ENCODE measurements at regions not wholly inside any gene's neighbourhood (a gene's known extent, or its start where the extent isn't known, plus 50 kb on each side); places are given as distances from the start of the nearest gene placed in this dataset.

- no peak for ATAC-seq
- no peak overlapping the region for H2AFZ ChIP-seq (ENCODE audit: control insufficient read depth, low read depth, low read length)
- WGBS (ENCODE audit: insufficient coverage, insufficient replicate concordance, low lambda C conversion rate, missing lambda C conversion rate), result 19% methylated on average over 4 of the region's 4 CpGs
- H3K9me3 ChIP-seq (replicated peaks; ENCODE audit: control insufficient read depth, insufficient read depth, low read length), result no peaks in the 10 kb centered on the region
- BruUV-seq (replicated peaks), result no TSS peak
- no peaks in the 10 kb centered on the region for H3K36me3 ChIP-seq (ENCODE audit: control insufficient read depth in 2 of 2, insufficient read depth in 2 of 2, low read length in 1 of 2)
- SMC1A ChIA-PET (ENCODE audit: uncharacterized antibody, unreplicated experiment), result no interaction called here
- H3K4me1 ChIP-seq (ENCODE audit: control insufficient read depth, insufficient read depth, low read length), result no peaks in the 10 kb centered on the region
- in situ Hi-C loops (cut with MboI), result no loop called here
- no peak overlapping the region for H3K4me2 ChIP-seq (ENCODE audit: control insufficient read depth, insufficient read depth)
- no peaks in the 10 kb centered on the region; a peak in 1 of 4 replicates for H3K27me3 ChIP-seq (replicated peaks in 1 of 2; ENCODE audit: control insufficient read depth in 2 of 2, insufficient read depth in 2 of 2, low read length in 1 of 2)
- CTCF ChIA-PET, result interaction anchor here (0.5 kb wide), 1 partner anchor 921 kb away, joined by 3 read pairs; no protein-coding TSS in a partner anchor
- POLR2A ChIA-PET, result no interaction called here
- DNase-seq (ENCODE audit: low read depth, low spot score), result no peak
- H4K20me1 ChIP-seq (ENCODE audit: control insufficient read depth, insufficient read depth), result no peaks in the 10 kb centered on the region
- H3K27ac ChIP-seq (ENCODE audit: control insufficient read depth, insufficient read depth), result no peak overlapping the region
- no peaks in the 10 kb centered on the region for H3K79me2 ChIP-seq (ENCODE audit: control insufficient read depth, insufficient read depth, low read length)
- no peak overlapping the region for H3K9ac ChIP-seq (ENCODE audit: control insufficient read depth, insufficient read depth, low read length)
- no peak for FAIRE-seq
- RAD21 ChIA-PET (ENCODE audit: unreplicated experiment), result no interaction called here
- no peak overlapping the region for H3K4me3 ChIP-seq
- intact Hi-C loops (cut with micrococcal nuclease; ENCODE audit: unreplicated experiment), result no loop called here
- TF ChIP-seq ZZZ3 (IDR thresholded peaks at IDR 0.05; ENCODE audit: control insufficient read depth, insufficient read length, low read depth), result no peak
- TF ChIP-seq ASH2L (IDR thresholded peaks at IDR 0.05; ENCODE audit: borderline replicate concordance, low read depth), result no peak
- no peak for TF ChIP-seq PAX5 (IDR thresholded peaks at IDR 0.05; ENCODE audit: borderline replicate concordance, low read depth, low read length)
- no peak for TF ChIP-seq REST (IDR thresholded peaks at IDR 0.05; ENCODE audit: low read depth, low read length)
- TF ChIP-seq ZBTB40 (IDR thresholded peaks at IDR 0.05; ENCODE audit: borderline replicate concordance), result no peak
- no peak for TF ChIP-seq CBX3 (IDR thresholded peaks at IDR 0.05; ENCODE audit: borderline replicate concordance, low read depth)
- TF ChIP-seq CHD2 (IDR thresholded peaks at IDR 0.05; ENCODE audit: borderline replicate concordance, low read depth, low read length), result no peak
- TF ChIP-seq PRDM15 (CRISPR knock-in tag; IDR thresholded peaks at IDR 0.05), result no peak
- TF ChIP-seq NBN (IDR thresholded peaks at IDR 0.05), result no peak
- no peak for TF ChIP-seq BCL11A (IDR thresholded peaks at IDR 0.05; ENCODE audit: low read depth, low read length)
- no peak for TF ChIP-seq SIX5 (IDR thresholded peaks at IDR 0.05; ENCODE audit: low read depth, low read length, severe bottlenecking)
- no peak for TF ChIP-seq TAF1 (IDR thresholded peaks at IDR 0.05; ENCODE audit: borderline replicate concordance, low read depth, low read length)
- TF ChIP-seq GATAD2B (conservative IDR thresholded peaks at IDR 0.05; ENCODE audit: low read depth), result no peak
- TF ChIP-seq RAD21 (IDR thresholded peaks at IDR 0.05; ENCODE audit: insufficient read depth, low read depth, low read length), result no peak
- TF ChIP-seq MAX (IDR thresholded peaks at IDR 0.05; ENCODE audit: low read depth, low read length), result no peak
Observed at GRCh38 chrX:51395480-51395809, 62.8 kb downstream of the NUDT10 start.
